ENCODE measurements at regions not wholly inside any gene's neighbourhood (a gene's known extent, or its start where the extent isn't known, plus 50 kb on each side); places are given as distances from the start of the nearest gene placed in this dataset.

DNA sequence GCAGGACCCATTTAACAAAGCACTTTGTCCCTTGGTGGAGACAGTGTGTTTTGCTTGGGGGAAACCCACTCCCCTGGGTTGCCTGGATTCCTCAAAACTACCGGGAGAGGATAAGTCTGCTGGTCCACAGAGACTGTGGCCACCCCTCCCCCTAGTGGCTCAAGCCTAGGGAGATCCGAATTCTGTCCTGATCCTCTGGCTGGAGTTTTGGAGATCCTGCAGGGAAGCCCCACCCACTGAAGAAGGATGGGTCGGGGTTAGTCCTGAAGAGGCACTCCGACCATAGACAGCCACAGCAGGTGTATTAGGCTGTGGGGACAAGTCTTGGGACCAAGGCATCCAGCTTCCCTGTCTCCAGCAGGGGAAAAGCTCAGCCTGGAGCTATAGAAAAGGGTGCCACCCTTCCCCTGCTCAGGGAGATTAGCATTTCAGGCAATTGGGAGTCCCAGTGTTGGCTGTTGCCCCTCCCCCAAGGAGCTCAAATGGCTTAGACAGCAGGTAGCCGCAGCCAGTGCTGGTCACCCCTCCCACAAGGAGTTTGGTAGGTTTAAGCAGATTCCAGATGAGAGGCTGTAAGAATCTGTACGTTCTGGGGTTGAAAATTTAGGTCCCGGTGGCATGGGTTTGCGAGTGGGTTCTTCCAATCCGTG is 750.0 kb downstream of the TBC1D32 start:
- peaks cover 0 to 21% (median 5%) of the 10 kb centered on the region in 12 donors for H3K9me3 ChIP-seq
- ATAC-seq (no peak), DNase-seq (no peak)
- no peak overlapping the region for H3K4me3 ChIP-seq
- WGBS, 4 donors: 59 to 68% (median 67%) methylated on average over 9 of the region's 9 CpGs
- no peak overlapping the region for H3K27ac ChIP-seq
- no peaks in the 10 kb centered on the region for H3K4me1 ChIP-seq
- no peak for TF ChIP-seq POLR2A (IDR thresholded peaks at IDR 0.05)
- no peak for TF ChIP-seq CTCF (IDR thresholded peaks at IDR 0.05)
- H3K36me3 ChIP-seq: no peaks in the 10 kb centered on the region
- H3K27me3 ChIP-seq: no peaks in the 10 kb centered on the region
- intact Hi-C loops (cut with DNase I): no loop called here

DNA sequence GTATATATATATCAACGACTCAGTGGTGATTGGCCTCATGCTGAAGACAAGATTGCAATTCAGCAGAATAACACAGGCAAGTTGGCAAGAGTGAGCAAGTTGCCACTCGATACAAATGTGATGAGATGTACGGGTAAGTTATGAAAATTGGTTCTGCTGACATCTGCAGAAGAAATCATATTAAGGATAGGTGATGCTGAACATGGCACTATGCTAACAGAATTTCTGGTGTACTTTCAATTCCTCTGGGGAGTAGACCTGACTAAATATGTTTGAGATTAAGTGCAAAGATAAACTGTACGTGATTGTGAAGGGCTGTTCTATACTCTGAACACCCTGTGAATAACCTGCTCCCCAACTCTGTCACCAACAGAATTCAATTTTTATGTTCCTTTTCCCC is 758.2 kb downstream of the TBC1D32 start:
- no peak overlapping the region for H3K4me3 ChIP-seq
- WGBS, 4 donors: 69 to 85% (median 72%) methylated on average over 4 of the region's 4 CpGs
- no peak overlapping the region for H3K27ac ChIP-seq
- H3K9me3 ChIP-seq: peaks cover 0 to 12% (median 1%) of the 10 kb centered on the region in 12 donors
- H3K36me3 ChIP-seq: no peaks in the 10 kb centered on the region
- no peak for ATAC-seq
- H3K27me3 ChIP-seq: no peaks in the 10 kb centered on the region
- no peak for TF ChIP-seq POLR2A (IDR thresholded peaks at IDR 0.05)
- TF ChIP-seq CTCF (IDR thresholded peaks at IDR 0.05): no peak
- DNase-seq: no peak
- H3K4me1 ChIP-seq: no peaks in the 10 kb centered on the region
- intact Hi-C loops (cut with DNase I): no loop called here

DNA sequence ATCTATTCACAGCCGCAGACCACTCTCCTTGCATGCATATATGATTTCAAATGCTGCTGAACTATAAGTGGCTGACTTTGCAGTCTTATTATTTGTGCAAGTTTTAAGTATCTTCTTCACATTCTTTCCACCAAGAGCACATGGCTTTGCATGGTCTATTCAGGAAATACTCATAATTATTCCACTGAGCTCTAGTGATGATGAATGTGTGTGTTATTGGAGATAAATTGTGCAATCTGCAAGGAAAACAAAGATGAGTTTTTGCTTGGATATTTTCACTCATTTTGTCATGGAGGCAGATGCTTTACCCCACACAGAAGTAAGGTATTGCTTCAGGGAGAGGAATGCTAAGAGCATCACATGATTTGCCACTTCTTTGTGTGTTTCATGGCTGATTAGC is 764.6 kb downstream of the TBC1D32 start:
- intact Hi-C loops (cut with DNase I): no loop called here
- DNase-seq (no peak), ATAC-seq (no peak)
- 79 to 91% (median 81%) methylated on average over 1 of the region's 1 CpG for WGBS, 4 donors
- no peaks in the 10 kb centered on the region for H3K27me3 ChIP-seq
- H3K4me3 ChIP-seq: no peak overlapping the region
- no peak overlapping the region for H3K27ac ChIP-seq
- H3K36me3 ChIP-seq: no peaks in the 10 kb centered on the region
- no peaks in the 10 kb centered on the region for H3K4me1 ChIP-seq
- H3K9me3 ChIP-seq: peaks cover 0 to 3% (median 0%) of the 10 kb centered on the region in 12 donors
- TF ChIP-seq CTCF (IDR thresholded peaks at IDR 0.05) (no peak), POLR2A (IDR thresholded peaks at IDR 0.05) (no peak)

GRCh38 chr6:120564779-120565178 is 769.5 kb downstream of the TBC1D32 start:
- DNase-seq: no peak
- Histone ChIP-seq H3K9me3 (peaks cover 0 to 6% (median 0%) of the 10 kb centered on the region in 12 donors), H3K27ac (no peak overlapping the region), H3K27me3 (no peaks in the 10 kb centered on the region), H3K4me1 (no peaks in the 10 kb centered on the region), H3K36me3 (no peaks in the 10 kb centered on the region), H3K4me3 (no peak overlapping the region)
- no peak for TF ChIP-seq POLR2A (IDR thresholded peaks at IDR 0.05)
- no peak for TF ChIP-seq CTCF (IDR thresholded peaks at IDR 0.05)
- ATAC-seq: no peak
- WGBS, 4 donors: 77 to 88% (median 83%) methylated on average over 3 of the region's 3 CpGs
- intact Hi-C loops (cut with DNase I): no loop called here

All from heart left ventricle (tissue), 16 donors.